ENCODE measurements at regions not wholly inside any gene's neighbourhood (a gene's known extent, or its start where the extent isn't known, plus 50 kb on each side); places are given as distances from the start of the nearest gene placed in this dataset.

- no peak for TF ChIP-seq POLR2A (IDR thresholded peaks at IDR 0.05)
- no peak for TF ChIP-seq CTCF (IDR thresholded peaks at IDR 0.05)
These were observed 1472.2 kb downstream of the SUCLG1 start for GRCh38 chr2:82986899-82987298.

Measured in body of pancreas (tissue), 4 donors.